OCI-LY1 (cell line): ENCODE measurements at regions not wholly inside any gene's neighbourhood (a gene's known extent, or its start where the extent isn't known, plus 50 kb on each side); places are given as distances from the start of the nearest gene placed in this dataset.

Source experiments
- CTCF ChIP-seq: fragments of 200-600 bp; sonication (generic), shearing (Covaris generic); IDR thresholded peaks from 2 replicates; pipeline ENCODE4 v1.5.1; 2017; ENCODE audit warnings: mild to moderate bottlenecking, antibody characterized with exemption, low read length, moderate library complexity, mixed read lengths
- EZH2 ChIP-seq: fragments of 200-600 bp; sonication (generic), shearing (Covaris generic); IDR thresholded peaks from 2 replicates; pipeline ENCODE4 v1.8.0; 2017; ENCODE audit warnings: borderline replicate concordance, mixed run types, mild to moderate bottlenecking, antibody characterized with exemption, low read length, moderate library complexity, mixed read lengths

GRCh38 chr11:69231466-69232018 is 62.4 kb upstream of the MYEOV start:
- TF ChIP-seq CTCF (no peak), EZH2 (no peak)
